GM19455 (cell line): ENCODE measurements at regions not wholly inside any gene's neighbourhood (a gene's known extent, or its start where the extent isn't known, plus 50 kb on each side); places are given as distances from the start of the nearest gene placed in this dataset.
A peak's percentile ranks its signal among the peaks of the same experiment; 100 is the strongest.

ENCODE experiments used
- ATAC-seq: cut with Tn5 transposase; IDR thresholded peaks from one replicate; pipeline ENCODE4 v1.9.1; 2021; ENCODE audit not compliant: unreplicated experiment

DNA sequence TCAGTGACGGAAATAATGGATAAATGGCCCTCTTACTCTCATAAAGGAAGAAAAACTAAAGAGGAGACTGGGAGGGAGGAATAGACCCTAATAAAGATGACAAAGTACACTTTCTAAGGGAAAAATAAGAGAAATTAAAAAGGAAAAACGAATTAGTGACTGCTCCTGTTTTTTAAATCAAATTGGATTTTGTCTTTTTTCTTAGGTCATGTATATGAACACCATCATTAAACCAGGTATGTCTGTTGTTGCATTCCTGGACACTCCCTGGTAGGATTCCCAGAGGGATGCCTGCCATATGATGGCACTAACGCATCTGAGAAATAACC lies 59.4 kb upstream of the BTN3A2 start:
- ATAC-seq: no peak

DNA sequence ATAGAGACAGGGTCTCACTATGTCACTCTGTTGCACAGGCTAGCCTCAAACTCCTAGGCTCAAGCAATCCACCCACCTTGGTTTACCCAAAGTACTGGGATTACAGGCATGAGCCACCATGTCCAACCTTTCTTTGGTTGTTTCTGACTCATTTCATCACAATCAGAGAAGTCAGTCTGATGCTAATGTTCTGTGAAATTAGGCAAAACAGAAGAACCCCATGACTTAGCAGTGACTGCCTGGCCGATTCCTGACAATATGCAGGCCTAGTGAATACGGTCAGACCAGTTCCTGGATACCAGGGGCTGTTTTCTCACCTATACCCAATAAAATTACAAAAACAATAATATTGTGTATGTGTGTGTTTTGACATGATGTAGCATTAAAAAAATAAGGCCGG lies 58.8 kb upstream of the BTN3A2 start:
- no peak for ATAC-seq

DNA sequence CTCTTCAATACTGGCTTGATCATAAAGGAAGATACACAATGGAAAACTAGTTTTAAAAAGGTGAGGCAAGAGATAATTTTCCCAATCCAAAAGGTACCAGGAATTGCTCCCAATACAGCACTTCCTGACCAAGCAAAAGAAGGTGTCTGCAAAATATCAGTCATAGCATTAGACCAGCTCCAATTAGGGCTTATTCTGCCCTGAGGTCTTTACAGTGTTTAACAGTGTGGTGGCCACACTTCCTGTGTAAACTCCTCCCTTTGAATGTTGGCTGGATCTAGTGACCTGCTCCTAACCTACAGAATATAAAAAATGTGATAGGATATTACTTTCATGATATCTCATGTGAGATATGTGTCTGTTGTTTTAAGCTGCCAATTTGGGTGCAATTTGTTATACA lies 57.1 kb upstream of the BTN3A2 start:
- ATAC-seq: no peak

DNA sequence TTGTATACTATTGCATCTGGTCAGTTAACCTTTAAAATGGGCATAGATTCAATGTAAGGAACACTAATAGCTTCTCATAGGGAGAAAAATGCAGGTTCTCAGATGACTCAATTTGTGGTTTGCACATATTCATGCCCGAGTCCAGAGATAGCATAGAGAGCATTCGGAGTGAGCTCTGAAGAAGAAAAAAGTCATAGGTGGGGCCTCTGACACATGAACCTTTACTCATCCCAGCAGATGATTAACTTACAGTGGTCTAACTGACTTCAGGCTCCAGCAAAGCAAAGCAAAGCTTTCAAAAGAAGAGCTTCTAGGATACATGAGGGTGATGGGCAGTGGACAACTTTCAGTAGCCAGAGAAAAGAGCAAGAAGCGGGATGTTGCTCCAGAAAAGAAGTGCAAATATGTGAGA lies 55.3 kb upstream of the BTN3A2 start:
- ATAC-seq: no peak

DNA sequence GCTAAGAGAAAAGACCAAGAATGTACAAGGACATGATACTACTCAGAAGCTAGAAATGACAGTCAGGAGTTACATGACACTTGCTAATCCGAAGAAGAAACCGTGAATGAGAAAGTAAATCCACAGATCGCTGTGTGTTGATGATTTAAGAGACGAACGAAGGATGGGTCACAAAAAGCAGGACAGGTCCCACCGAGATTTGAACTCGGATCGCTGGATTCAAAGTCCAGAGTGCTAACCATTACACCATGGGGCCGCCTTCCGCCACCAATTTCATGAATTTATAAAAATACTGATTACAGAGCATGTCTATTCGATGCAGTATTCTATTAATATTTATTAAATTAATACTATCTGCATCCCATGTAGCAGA lies 54.0 kb upstream of the BTN3A2 start:
- no peak for ATAC-seq

DNA sequence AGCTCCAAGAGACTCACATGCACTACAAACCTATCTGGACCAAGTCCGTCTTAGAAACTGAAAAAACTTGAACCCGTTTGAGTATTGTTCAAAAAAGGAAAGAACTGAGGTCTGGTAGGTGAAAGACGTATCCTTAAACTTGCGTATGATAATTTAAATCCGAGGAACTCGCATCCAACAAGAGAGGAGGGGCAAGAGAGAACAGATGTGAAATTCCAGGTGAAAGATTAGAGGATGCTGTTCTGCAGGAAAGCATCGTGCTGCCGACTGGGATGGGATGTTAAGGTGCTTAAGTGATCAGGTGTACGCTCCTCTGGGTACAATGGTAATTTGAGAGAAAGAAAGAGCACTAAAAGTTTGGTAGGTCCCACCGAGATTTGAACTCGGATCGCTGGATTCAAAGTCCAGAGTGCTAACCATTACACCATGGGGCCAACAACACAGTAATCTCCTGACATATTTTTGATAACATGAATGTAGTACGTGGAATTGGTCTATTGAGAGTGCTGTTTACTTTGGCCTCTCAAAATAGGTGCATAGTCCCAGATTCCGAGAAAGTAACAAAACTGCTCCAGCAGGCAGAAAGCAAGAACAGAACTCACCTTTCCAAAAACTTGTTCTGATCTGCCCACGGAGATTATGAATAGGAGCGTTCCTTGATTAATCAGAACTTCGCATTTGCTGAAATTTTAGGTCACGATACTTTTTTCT lies 53.5 kb upstream of the BTN3A2 start:
- no peak for ATAC-seq

DNA sequence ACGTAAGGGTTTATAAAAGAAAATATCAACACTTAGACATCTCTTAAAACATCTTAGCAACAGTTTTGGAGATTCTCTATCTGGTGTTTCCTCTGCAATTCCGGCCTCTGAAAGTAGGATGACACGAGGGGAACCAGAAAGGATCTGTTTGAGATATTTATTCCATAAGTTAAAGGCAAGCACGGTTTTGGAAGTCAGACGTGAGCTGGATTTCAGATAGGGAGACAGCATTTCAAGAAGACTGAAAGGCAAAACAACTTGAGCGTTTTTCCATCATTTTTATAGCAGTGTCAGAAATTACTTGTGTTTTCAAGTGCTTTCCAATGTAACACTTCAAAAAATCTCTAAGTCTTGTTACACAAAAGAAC lies 52.9 kb upstream of the BTN3A2 start:
- no peak for ATAC-seq

DNA sequence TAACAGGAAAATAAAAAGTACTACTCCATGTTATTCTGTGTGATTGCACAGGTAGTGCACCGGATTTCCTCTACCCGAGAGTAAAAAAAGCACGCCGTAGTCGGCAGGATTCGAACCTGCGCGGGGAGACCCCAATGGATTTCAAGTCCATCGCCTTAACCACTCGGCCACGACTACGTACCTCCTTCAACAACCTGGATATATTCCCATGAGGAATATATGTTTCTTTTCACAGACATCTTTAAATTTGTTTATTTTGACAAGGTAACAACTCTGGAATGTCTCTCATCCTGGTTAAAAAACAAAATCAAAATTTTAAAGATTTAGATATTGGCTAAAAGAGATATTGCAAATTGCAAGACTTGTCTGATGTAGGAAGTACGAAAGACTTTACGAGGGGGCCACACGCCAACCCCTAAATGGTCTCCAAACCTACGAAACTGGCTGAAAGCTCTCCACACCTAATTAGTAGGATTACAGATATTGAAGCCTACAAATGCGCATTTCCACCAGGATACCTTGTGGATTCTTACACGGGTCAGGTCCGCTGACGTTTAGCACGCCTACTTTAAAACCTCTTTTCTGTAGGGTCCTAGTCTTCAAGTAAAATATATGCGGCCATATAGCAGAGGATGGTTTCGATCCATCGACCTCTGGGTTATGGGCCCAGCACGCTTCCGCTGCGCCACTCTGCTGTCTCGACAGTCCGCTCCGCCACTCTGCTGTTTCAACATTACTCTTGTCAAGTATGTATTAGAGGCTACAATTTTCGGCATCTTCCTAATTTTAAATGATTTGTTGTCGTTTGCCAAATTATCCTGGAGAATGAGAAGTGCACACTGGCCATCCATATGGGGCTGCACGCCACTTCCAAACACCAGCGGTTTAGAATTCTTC lies 52.2 kb upstream of the BTN3A2 start:
- peak; percentile 52 for ATAC-seq
